ENCODE measurements at regions not wholly inside any gene's neighbourhood (a gene's known extent, or its start where the extent isn't known, plus 50 kb on each side); places are given as distances from the start of the nearest gene placed in this dataset.

GRCh38 chr2:239640676-239641578 is 240.1 kb upstream of the HDAC4 start:
- DNase-seq: no peak

DNA sequence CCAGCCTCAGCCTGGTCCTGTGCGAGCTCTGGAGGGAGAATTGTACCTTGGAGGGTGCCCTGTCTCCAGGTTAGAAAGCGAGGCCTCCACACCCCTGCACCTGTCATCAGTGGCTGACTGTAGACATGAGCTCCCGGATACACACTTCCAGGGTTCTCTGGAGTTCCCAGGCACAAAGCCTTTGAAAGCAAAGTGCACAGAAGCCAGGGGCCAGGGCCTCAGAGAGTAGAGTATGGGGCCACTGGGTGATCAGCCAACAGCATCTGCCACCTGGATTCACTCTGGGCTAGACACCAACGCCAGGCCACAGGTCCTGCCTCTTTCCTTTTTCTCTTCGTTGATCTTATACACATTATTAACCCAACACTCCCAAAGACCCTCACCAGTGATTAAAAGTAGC is 239.4 kb upstream of the HDAC4 start:
- DNase-seq: no peak

GRCh38 chr2:239639421-239640185 is 238.8 kb upstream of the HDAC4 start:
- no peak for DNase-seq

DNA sequence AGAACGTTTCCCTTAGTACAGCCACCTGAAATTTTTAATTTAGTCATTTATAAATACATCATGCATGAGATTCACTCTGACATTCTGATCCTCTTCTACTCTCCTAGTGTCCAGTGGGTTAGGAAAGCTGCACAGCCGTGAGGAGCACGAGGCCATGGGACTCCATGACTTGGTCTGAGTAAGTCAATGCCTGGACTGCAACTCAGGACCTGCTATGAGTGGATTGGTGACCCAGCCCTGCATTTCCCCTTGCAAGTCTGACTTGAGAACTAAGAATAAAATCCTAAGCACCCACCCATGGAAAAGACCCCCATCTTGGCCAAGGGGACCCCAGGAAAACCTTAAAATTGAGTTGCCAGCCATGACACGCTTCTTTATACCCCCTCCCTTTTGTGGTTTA is 237.6 kb upstream of the HDAC4 start:
- no peak for DNase-seq

DNA sequence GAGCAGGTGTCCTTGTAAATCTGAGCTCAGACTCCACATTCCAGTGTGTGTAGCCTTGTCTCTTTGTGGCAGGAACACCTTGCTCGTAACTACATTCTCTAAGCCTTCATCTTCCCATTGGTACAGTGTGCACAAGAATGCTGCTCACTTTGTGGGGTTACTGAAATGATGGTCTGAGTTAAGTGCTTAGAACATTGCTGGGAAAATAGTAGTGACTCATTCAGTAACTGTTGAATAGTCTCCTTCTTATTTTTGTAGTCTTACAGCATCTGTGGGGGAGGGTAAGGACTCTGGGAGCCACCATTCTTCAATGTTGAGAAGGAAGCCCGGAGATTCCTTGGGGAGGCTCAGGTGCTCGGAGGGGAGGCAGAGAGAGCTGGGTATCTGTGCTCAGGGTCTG is 236.0 kb upstream of the HDAC4 start:
- DNase-seq: no peak

GRCh38 chr2:239634769-239635168 is 233.9 kb upstream of the HDAC4 start:
- no peak for DNase-seq

- no peak for DNase-seq
Observed at GRCh38 chr2:239630618-239631286, 229.9 kb upstream of the HDAC4 start.

GRCh38 chr2:239629926-239630617 is 229.3 kb upstream of the HDAC4 start:
- no peak for DNase-seq

DNA sequence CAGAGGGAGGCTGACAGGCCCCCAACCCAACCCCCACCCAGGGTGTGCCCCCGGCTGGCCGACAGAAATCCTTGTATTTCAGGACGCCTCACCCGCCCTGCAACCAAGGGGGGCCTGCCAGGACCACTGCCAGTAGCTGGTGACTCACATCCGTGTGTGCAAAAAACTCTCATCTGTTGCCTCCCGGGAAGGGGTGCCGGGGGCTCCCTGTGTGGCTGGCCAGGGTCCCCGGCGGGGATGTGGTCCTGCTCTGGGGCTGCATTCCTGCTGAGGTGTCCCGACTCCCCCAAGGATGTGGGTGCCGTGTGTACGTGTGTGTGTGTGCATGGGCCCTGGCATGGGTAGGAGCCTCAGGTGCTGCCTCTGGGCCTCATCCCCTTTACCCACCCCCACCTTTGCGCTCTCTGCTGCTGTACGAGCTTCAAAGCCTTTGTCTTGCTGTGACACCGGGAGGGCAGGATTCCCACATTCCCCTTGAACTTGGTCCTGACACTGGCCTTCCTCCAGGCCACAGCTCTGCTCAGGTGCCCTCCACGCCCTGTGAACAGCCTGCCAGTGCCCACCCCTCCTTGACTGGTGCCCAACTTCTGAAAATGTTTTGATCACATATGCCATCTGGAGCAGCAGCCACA is 226.3 kb upstream of the HDAC4 start:
- DNase-seq: no peak

DNA sequence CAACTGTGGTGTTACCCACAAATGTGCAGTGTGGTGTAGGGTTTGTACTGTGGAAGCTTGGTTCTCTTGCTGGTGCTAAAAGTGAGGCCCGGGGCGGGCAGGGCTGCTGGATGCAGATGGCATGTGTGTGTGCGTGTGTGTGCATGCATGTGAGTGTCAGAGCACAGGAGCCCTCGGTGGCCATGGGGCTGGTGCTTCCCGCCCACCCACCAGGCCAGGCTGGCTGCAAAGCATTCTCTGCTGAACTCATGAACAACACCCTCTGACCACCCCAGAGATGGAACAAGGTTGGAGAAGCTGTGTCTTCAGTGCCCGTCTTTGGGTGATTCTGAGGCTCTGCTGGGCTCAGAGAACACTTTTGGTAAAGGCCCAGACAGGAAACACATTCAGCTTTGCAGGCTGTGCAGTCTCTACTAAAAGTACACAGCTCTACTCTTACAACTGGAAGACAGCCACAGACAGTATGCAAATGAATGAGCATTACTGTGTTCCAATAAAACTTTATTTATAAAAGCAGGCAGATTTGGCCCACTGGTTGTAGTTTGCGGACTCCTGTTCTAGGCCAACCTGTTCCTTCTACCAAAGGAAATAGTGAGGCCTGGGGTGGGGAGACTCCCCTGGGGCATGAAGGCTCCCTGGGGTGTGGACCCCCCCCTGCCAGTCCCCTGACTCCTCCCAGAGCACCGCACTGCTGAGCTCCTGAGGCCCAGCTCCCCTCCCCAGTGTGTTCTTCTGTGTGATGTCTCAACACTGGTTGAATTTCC is 225.3 kb upstream of the HDAC4 start:
- no peak for DNase-seq

GRCh38 chr2:239625156-239625845 is 224.5 kb upstream of the HDAC4 start:
- no peak for DNase-seq

DNA sequence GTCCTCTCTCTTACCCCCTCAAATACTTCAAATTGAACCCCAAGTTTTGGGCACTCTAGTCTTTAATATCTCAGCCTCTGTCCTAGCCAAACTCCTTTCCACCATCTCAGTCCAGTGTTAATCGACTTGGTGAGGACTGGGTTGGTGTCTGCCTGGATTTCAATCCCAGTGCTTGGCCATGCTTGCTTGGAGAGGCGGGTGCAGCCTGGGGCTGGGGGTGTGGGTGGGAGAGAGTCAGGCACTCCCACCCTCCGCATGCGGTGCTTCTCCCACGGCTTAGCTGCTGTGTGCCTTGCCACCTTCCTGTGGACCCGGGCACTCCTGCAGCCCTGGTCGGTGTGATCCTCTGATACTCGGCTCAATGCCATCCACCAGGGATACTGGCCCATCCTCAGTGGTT is 220.8 kb upstream of the HDAC4 start:
- no peak for DNase-seq

GRCh38 chr2:239619369-239619768 is 218.5 kb upstream of the HDAC4 start:
- DNase-seq: no peak

GRCh38 chr2:239616729-239617128 is 215.9 kb upstream of the HDAC4 start:
- DNase-seq: no peak

- DNase-seq: no peak
Observed at GRCh38 chr2:239612133-239612532, 211.3 kb upstream of the HDAC4 start.

DNA sequence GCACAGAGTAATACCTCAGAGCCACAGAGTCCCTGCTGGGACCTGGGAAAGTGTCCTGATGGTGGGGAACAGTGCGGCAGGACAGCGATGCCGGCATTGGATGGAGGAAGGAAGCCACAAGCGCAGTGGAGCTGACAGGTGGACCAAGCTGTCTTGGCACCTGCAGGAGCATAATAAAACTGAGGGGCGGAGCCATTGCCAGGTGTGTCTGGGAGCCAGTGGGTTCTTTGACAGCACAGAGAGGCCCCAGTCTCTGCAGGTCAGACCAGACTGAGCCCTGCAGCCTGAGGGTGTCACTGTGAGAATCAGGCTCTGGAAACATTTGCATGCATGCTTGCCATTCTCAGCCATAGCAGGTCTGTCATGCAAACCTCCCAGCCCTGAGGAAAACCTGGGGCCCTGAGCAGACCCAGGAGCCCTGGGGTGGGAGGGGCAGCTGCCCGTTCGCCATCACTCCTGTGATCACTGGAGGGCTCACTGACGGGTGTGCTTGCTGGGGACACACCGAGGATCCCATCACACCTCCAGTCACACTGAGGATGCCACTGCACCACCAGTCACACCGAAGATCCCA is 210.5 kb upstream of the HDAC4 start:
- no peak for DNase-seq

GRCh38 chr2:239610457-239611221 is 209.8 kb upstream of the HDAC4 start:
- DNase-seq: no peak

DNA sequence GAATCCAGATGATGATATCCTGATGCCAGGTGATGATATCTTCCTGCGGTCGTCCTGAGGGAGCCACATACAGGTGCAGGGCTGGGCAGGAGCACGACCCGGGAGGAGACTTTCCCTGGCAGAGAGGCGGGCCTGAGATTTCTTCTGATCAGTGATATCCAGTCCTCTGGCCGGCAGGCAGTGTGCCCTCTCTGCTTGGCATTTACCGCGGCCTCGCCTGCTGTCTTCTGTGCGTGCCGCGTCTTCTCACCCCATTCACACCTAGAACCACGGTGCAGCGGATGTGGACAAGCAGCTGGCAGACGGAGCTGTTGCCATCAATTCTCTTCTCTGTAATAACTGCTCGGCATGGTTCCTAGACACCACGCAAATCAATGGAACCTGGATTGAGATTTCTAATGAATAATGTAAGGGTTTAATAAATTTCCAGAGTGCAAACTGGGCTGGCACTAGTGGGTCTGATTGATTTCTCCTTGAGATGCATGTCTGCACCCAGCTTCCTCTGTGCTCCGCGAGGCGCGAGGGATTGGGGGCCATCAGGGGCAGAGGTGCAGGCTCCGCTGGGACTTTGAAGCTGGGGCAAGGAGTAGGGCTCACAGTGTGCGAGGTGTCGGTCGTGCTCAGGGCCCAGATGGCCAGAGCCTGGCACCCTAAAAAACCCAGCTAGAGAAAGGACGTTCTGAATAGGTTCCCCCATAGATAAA is 208.9 kb upstream of the HDAC4 start:
- DNase-seq: no peak

DNA sequence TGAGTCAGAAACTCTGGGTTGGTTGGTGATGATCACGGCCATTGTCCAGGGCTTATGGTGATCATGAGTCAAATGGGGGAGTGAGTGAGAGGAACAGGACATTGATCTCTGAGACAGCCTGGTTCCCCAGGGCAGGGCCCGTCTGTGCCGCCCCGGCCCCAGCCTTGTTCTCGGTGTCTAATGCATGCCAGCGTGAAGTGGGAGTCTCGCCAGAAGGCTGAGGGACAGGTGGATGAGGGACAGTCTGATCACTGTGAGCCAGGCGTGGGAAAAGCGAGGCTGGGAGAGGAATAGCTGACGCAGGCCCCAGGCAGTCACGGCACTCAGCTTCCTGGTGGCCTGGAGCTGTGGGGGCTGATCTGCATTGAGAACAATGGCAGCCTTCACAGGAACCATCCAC is 208.3 kb upstream of the HDAC4 start:
- no peak for DNase-seq
